Testis (tissue), 2 donors: ENCODE measurements at regions not wholly inside any gene's neighbourhood (a gene's known extent, or its start where the extent isn't known, plus 50 kb on each side); places are given as distances from the start of the nearest gene placed in this dataset.

Experiments
- POLR2A ChIP-seq: fragments of 450-650 bp; IDR thresholded peaks from one replicate; pipeline ENCODE4 v1.6.1; 2017; ENCODE audit warnings: antibody characterized with exemption, mild to moderate bottlenecking, moderate library complexity
- TF ChIP-seq, protein P1 (sequence below), 3 experiments: fragments of 450-650 bp in 2 of 3; fragments of 200-600 bp in 1 of 3; sonication (generic) in 1 of 3; IDR thresholded peaks; one replicate each; pipeline ENCODE4 v1.5.1; 2016 to 2019; ENCODE audit warnings: antibody characterized with exemption in 3 of 3, mild to moderate bottlenecking in 2 of 3, moderate library complexity in 1 of 3

DNA sequence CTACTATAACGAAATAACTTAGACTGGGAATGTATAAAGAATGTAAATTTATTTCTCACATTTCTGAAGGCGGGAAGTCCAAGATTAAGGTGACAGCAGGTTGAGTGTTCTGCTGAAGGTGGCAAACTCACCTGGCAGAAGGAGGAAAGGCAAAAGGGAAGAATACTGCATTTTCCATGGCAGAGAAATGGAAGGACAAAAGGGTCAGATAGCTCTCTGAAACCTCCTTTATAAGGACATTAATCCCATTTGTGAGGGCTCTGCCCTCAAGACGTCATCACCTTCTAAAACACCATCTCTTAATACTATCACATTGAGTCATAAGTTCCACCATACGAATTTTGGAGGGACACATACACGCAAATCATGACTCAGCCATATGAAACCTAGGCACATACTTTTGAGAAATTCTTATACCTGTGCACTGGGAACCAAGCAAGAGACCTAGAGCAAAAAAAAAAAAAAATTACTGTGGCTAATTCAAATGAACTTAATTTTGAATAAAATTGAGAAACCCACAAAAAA lies 1669.3 kb upstream of the FLRT2 start:
- TF ChIP-seq, protein P1, sequence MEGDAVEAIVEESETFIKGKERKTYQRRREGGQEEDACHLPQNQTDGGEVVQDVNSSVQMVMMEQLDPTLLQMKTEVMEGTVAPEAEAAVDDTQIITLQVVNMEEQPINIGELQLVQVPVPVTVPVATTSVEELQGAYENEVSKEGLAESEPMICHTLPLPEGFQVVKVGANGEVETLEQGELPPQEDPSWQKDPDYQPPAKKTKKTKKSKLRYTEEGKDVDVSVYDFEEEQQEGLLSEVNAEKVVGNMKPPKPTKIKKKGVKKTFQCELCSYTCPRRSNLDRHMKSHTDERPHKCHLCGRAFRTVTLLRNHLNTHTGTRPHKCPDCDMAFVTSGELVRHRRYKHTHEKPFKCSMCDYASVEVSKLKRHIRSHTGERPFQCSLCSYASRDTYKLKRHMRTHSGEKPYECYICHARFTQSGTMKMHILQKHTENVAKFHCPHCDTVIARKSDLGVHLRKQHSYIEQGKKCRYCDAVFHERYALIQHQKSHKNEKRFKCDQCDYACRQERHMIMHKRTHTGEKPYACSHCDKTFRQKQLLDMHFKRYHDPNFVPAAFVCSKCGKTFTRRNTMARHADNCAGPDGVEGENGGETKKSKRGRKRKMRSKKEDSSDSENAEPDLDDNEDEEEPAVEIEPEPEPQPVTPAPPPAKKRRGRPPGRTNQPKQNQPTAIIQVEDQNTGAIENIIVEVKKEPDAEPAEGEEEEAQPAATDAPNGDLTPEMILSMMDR (IDR thresholded peaks at IDR 0.05), result no peak
- TF ChIP-seq POLR2A, result no peak
